PC-3 (cell line): ENCODE measurements at regions not wholly inside any gene's neighbourhood (a gene's known extent, or its start where the extent isn't known, plus 50 kb on each side); places are given as distances from the start of the nearest gene placed in this dataset.

Source experiments
- ATAC-seq: fragments of 200-7000 bp; cut with Tn5 transposase; 2 replicates; pipeline ENCODE4 v1.9.1; 2020; ENCODE audit warnings: mild to moderate bottlenecking, moderate library complexity
- BruUV-seq: library from RNA; stranded (reverse); fragments of 400-500 nt; replicated peaks from 2 replicates; lab custom pipeline; 2021; lab: Mats Ljungman, UMichigan
- CTCF ChIA-PET: fragments of 300-600 bp; sonication (Branson Sonifier 250); formaldehyde crosslinking; loops from one replicate; lab custom pipeline; 2022; ENCODE audit warnings: antibody characterized with exemption; lab: Charles Lee
- POLR2A ChIA-PET: fragments of 300-600 bp; sonication (Branson Sonifier 250); formaldehyde crosslinking; loops from one replicate; lab custom pipeline; 2022; ENCODE audit warnings: antibody characterized with exemption; ENCODE audit not compliant: unreplicated experiment; lab: Charles Lee
- DNase-seq: peaks from one replicate; pipeline ENCODE4 v3.0.0-alpha.2; 2015
- H2AFZ ChIP-seq: fragments of 300-600 bp; sonication (generic); 2 replicates; pipeline ENCODE4 v1.6.0; 2016; ENCODE audit warnings: antibody characterized with exemption, low read length
- H3F3A ChIP-seq: fragments of 300-600 bp; sonication (generic); one replicate; pipeline ENCODE4 v1.6.0; 2017; ENCODE audit warnings: antibody characterized with exemption, low read length, control low read depth, mild to moderate bottlenecking; ENCODE audit not compliant: unreplicated experiment
- H3K27ac ChIP-seq: fragments of 300-600 bp; sonication (generic); 2 replicates; pipeline ENCODE4 v1.5.1; 2016; ENCODE audit warnings: mild to moderate bottlenecking, low read length
- H3K27me3 ChIP-seq: fragments of 300-600 bp; sonication (generic); 2 replicates; pipeline ENCODE4 v1.6.1; 2016; ENCODE audit warnings: low read length, mixed read lengths
- H3K36me3 ChIP-seq: fragments of 300-600 bp; sonication (generic); 2 replicates; pipeline ENCODE4 v1.6.1; 2016; ENCODE audit warnings: low read depth, mixed run types, low read length, mixed read lengths
- H3K4me1 ChIP-seq: fragments of 300-600 bp; sonication (generic); 2 replicates; pipeline ENCODE4 v1.5.1; 2016; ENCODE audit warnings: low read length; ENCODE audit not compliant: insufficient read depth
- H3K4me2 ChIP-seq: fragments of 300-600 bp; sonication (generic); 2 replicates; pipeline ENCODE4 v1.6.0; 2016; ENCODE audit warnings: low read length
- H3K4me3 ChIP-seq: fragments of 300-600 bp; sonication (generic); 2 replicates; pipeline ENCODE4 v1.5.1; 2016; ENCODE audit warnings: mild to moderate bottlenecking, low read length, mixed read lengths
- H3K79me2 ChIP-seq: fragments of 300-600 bp; sonication (generic); 2 replicates; pipeline ENCODE4 v1.6.1; 2017; ENCODE audit warnings: low read length, mixed read lengths
- H3K9ac ChIP-seq: fragments of 300-600 bp; sonication (generic); 2 replicates; pipeline ENCODE4 v1.6.0; 2016; ENCODE audit warnings: mild to moderate bottlenecking, low read length
- H3K9me2 ChIP-seq: fragments of 300-600 bp; sonication (generic); replicated peaks from 2 replicates; pipeline ENCODE4 v1.6.1; 2016; ENCODE audit warnings: mixed run types, low read length, mixed read lengths
- H3K9me3 ChIP-seq: fragments of 300-600 bp; sonication (generic); 2 replicates; pipeline ENCODE4 v1.6.1; 2016; ENCODE audit warnings: low read length, mixed read lengths
- H4K20me1 ChIP-seq: fragments of 300-600 bp; sonication (generic); 2 replicates; pipeline ENCODE4 v1.6.1; 2016; ENCODE audit warnings: low read length, mixed read lengths
- CTCF ChIP-seq: fragments of 300-600 bp; sonication (generic); conservative IDR thresholded peaks from 2 replicates; pipeline ENCODE4 v1.5.1; 2017; ENCODE audit warnings: antibody characterized with exemption, low read depth, mild to moderate bottlenecking, low read length
- EZH2 ChIP-seq: fragments of 300-600 bp; sonication (generic); IDR thresholded peaks from one replicate; pipeline ENCODE4 v1.6.1; 2017; ENCODE audit warnings: antibody characterized with exemption, mild to moderate bottlenecking, low read length; ENCODE audit not compliant: unreplicated experiment
- EZH2phosphoT487 ChIP-seq: fragments of 300-600 bp; sonication (generic); IDR thresholded peaks from 2 replicates; pipeline ENCODE4 v1.6.1; 2018; ENCODE audit warnings: mild to moderate bottlenecking, antibody characterized with exemption, low read length, borderline replicate concordance
- intact Hi-C: fragments of 100-400 bp; cut with micrococcal nuclease; formaldehyde crosslinking; loops from 2 replicates; pipeline ENCODE4 v1.9.0; 2023

GRCh38 chrX:56066016-56066415 lies 166.1 kb upstream of the KLF8 start:
- no peak overlapping the region for H3K27ac ChIP-seq
- H3K36me3 ChIP-seq: no peaks in the 10 kb centered on the region
- H3K27me3 ChIP-seq: no peaks in the 10 kb centered on the region
- no peaks in the 10 kb centered on the region for H3K9me2 ChIP-seq
- H3K4me3 ChIP-seq: no peak overlapping the region
- H3K9ac ChIP-seq: no peak overlapping the region
- no peaks in the 10 kb centered on the region for H3K4me1 ChIP-seq
- TF ChIP-seq CTCF (no peak), EZH2phosphoT487 (no peak), EZH2 (no peak)
- DNase-seq: no peak
- no peaks in the 10 kb centered on the region for H3K79me2 ChIP-seq
- no peak for ATAC-seq
- H3K4me2 ChIP-seq: no peak overlapping the region
- no peak overlapping the region for H2AFZ ChIP-seq
- no peaks in the 10 kb centered on the region for H3F3A ChIP-seq
- no peaks in the 10 kb centered on the region for H4K20me1 ChIP-seq
- intact Hi-C loops: no loop called here
- H3K9me3 ChIP-seq: no peaks in the 10 kb centered on the region
- BruUV-seq: no TSS peak
- ChIA-PET CTCF (no interaction called here), POLR2A (no interaction called here)

GRCh38 chrX:56068274-56068758 lies 163.8 kb upstream of the KLF8 start:
- H3K4me3 ChIP-seq: no peak overlapping the region
- POLR2A ChIA-PET: no interaction called here
- no peak overlapping the region for H3K9ac ChIP-seq
- DNase-seq: no peak
- no peaks in the 10 kb centered on the region for H3K36me3 ChIP-seq
- CTCF ChIA-PET: no interaction called here
- H3K27me3 ChIP-seq: no peaks in the 10 kb centered on the region
- no peaks in the 10 kb centered on the region for H3K9me2 ChIP-seq
- no peak overlapping the region for H3K27ac ChIP-seq
- no peaks in the 10 kb centered on the region for H3F3A ChIP-seq
- ATAC-seq: no peak
- TF ChIP-seq EZH2phosphoT487 (no peak), CTCF (no peak), EZH2 (no peak)
- intact Hi-C loops: no loop called here
- no peaks in the 10 kb centered on the region for H4K20me1 ChIP-seq
- no TSS peak for BruUV-seq
- H3K4me2 ChIP-seq: no peak overlapping the region
- no peaks in the 10 kb centered on the region for H3K79me2 ChIP-seq
- H3K9me3 ChIP-seq: no peaks in the 10 kb centered on the region
- no peaks in the 10 kb centered on the region for H3K4me1 ChIP-seq
- H2AFZ ChIP-seq: no peak overlapping the region

GRCh38 chrX:56069299-56069931 lies 162.7 kb upstream of the KLF8 start:
- Histone ChIP-seq H3K4me1 (no peaks in the 10 kb centered on the region), H3K9ac (no peak overlapping the region), H2AFZ (no peak overlapping the region), H3F3A (no peaks in the 10 kb centered on the region), H3K4me2 (no peak overlapping the region), H3K27ac (no peak overlapping the region), H3K4me3 (no peak overlapping the region), H4K20me1 (no peaks in the 10 kb centered on the region), H3K79me2 (no peaks in the 10 kb centered on the region), H3K27me3 (no peaks in the 10 kb centered on the region), H3K9me2 (no peaks in the 10 kb centered on the region), H3K9me3 (no peaks in the 10 kb centered on the region), H3K36me3 (no peaks in the 10 kb centered on the region)
- intact Hi-C loops: no loop called here
- ChIA-PET POLR2A (no interaction called here), CTCF (no interaction called here)
- DNase-seq: no peak
- no peak for ATAC-seq
- BruUV-seq: no TSS peak
- TF ChIP-seq CTCF (no peak), EZH2 (no peak), EZH2phosphoT487 (no peak)
